GM12865 (cell line): ENCODE measurements at regions not wholly inside any gene's neighbourhood (a gene's known extent, or its start where the extent isn't known, plus 50 kb on each side); places are given as distances from the start of the nearest gene placed in this dataset.

Source experiments
- DNase-seq: peaks from one replicate; pipeline ENCODE4 v3.0.0; 2010; ENCODE audit warnings: low read depth
- H3K4me3 ChIP-seq: 2 replicates; pipeline ENCODE4 v1.5.1; 2011; ENCODE audit warnings: mild to moderate bottlenecking, low read depth, low read length, control low read depth
- CTCF ChIP-seq: IDR thresholded peaks from 2 replicates; pipeline ENCODE4 v1.5.1; 2011; ENCODE audit warnings: low read length, control low read depth, low read depth, inconsistent platforms; ENCODE audit not compliant: insufficient read depth; ENCODE audit errors: missing control alignments

GRCh38 chr5:171586436-171586835, 167.0 kb downstream of the FGF18 start:
- no peak for DNase-seq
- no peak for TF ChIP-seq CTCF
- no peak overlapping the region for H3K4me3 ChIP-seq

GRCh38 chr5:171588046-171588445, 168.6 kb downstream of the FGF18 start:
- TF ChIP-seq CTCF = no peak
- DNase-seq = no peak
- H3K4me3 ChIP-seq = no peak overlapping the region

- no peak for DNase-seq
- TF ChIP-seq CTCF = no peak
- no peak overlapping the region for H3K4me3 ChIP-seq
Measured at GRCh38 chr5:171588790-171589189, 169.3 kb downstream of the FGF18 start.

GRCh38 chr5:171589461-171589860, 170.0 kb downstream of the FGF18 start:
- no peak overlapping the region for H3K4me3 ChIP-seq
- no peak for DNase-seq
- no peak for TF ChIP-seq CTCF

- H3K4me3 ChIP-seq = no peak overlapping the region
- no peak for DNase-seq
- TF ChIP-seq CTCF = no peak
Measured at GRCh38 chr5:171592076-171592475, 172.6 kb downstream of the FGF18 start.

- TF ChIP-seq CTCF = no peak
- DNase-seq = no peak
- H3K4me3 ChIP-seq = no peak overlapping the region
Measured at GRCh38 chr5:171592736-171593135, 173.3 kb downstream of the FGF18 start.

- no peak overlapping the region for H3K4me3 ChIP-seq
- no peak for DNase-seq
- TF ChIP-seq CTCF = no peak
Measured at GRCh38 chr5:171593401-171593800, 174.0 kb downstream of the FGF18 start.
